GM18870 (cell line): ENCODE measurements at regions not wholly inside any gene's neighbourhood (a gene's known extent, or its start where the extent isn't known, plus 50 kb on each side); places are given as distances from the start of the nearest gene placed in this dataset.

ENCODE experiments used
- ATAC-seq: cut with Tn5 transposase; IDR thresholded peaks from one replicate; pipeline ENCODE4 v1.9.1; 2021; ENCODE audit warnings: moderate library complexity; ENCODE audit not compliant: unreplicated experiment

GRCh38 chr6:133818320-133818719, 70.6 kb upstream of the TCF21 start:
- no peak for ATAC-seq

- ATAC-seq, result no peak
Measured at GRCh38 chr6:133820208-133820607, 68.7 kb upstream of the TCF21 start.

GRCh38 chr6:133827766-133828165, 61.1 kb upstream of the TCF21 start:
- no peak for ATAC-seq

DNA sequence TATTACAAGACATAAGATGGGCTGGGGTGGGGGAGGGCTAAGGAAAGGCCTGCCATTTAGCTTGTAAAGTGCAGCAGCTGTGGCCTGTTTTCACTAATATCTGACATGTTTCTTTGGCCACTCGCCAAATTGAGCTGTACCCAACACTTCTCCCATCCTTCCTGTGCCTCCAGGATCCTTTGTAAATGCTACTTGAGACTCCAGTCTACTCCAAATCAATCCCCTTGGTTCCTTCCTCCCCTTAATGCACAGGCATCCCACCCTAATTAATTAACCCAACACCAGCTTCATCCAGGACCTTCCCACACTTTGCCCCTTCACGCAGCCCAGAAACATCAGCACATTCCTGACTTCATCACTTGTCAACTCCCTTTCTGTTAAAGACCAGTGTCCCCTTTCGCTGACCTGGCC, 55.0 kb upstream of the TCF21 start:
- no peak for ATAC-seq

DNA sequence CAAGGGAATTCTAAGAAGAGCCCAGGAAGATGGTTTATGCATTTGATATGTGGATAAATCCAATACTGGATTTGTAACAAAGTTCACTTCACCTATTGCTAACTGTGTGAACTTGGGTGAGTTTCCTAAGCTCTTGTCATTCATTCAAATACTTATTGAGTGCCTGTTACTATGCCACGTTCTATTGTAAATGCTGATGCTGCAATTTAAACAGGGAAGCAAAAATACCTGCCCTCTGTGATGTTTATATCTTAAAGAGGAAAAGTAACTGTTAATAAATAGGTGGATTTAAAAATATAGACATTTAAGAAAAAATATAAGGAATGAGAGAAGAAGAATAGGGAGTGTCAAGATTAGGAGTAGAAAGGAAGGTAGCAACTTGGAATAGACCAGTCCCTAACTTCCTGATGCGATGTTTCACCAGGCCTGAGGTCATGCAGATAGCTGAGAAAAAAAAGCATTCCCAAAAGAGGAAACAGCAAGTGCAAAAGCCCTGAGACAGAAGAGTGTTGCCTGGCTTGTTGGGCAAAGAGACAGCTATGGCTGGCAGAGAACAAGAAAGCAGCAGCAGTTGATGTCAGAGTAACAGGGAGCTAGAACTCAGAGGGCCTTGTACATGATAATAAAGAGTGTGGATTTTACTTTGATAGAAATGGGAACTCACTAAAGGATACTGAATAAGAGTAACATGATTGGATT, 54.3 kb upstream of the TCF21 start:
- no peak for ATAC-seq

DNA sequence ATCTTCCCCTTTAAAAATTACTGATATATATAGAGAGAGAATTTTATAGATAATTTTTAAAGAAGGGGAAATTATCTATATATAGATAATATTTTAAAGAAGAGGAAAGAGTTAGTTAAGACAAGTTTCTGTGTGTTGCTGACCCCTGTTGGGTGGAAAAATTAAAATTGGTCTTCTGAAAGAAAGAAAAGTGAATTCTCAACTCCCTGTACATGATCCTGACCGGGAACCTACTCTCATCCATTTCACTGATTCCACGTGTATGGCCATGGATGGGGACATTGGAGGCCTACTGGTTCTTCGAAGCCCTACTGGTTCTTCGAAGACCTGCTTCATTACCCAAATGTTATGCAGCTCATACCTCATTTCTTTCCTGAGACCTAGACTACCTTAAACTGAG, 53.0 kb upstream of the TCF21 start:
- ATAC-seq, result no peak

GRCh38 chr6:133837801-133838349, 51.0 kb upstream of the TCF21 start:
- ATAC-seq, result no peak
